Ectodermal cell (in vitro differentiated cells): ENCODE measurements at regions not wholly inside any gene's neighbourhood (a gene's known extent, or its start where the extent isn't known, plus 50 kb on each side); places are given as distances from the start of the nearest gene placed in this dataset.
"Not testable (repeated sequence)": the region's sequence is repeated elsewhere in the genome, so short reads cannot be mapped to it uniquely, and the experiment has no call there.

Experiments
- H3K27ac ChIP-seq: 2 replicates; pipeline ENCODE4 v1.7.0; 2013; ENCODE audit warnings: mild to moderate bottlenecking, low read depth, low read length; ENCODE audit not compliant: insufficient read depth, poor library complexity, severe bottlenecking
- H3K27me3 ChIP-seq: 2 replicates; pipeline ENCODE4 v1.7.0; 2013; ENCODE audit warnings: mild to moderate bottlenecking, low read length; ENCODE audit not compliant: insufficient read depth, control insufficient read depth, poor library complexity, severe bottlenecking
- H3K36me3 ChIP-seq: one replicate; pipeline ENCODE4 v1.7.0; 2013; ENCODE audit warnings: low read length; ENCODE audit not compliant: control insufficient read depth, insufficient read depth
- H3K4me1 ChIP-seq: one replicate; pipeline ENCODE4 v1.7.0; 2013; ENCODE audit warnings: low read length; ENCODE audit not compliant: control insufficient read depth, insufficient read depth
- H3K4me3 ChIP-seq: 2 replicates; pipeline ENCODE4 v1.7.0; 2013; ENCODE audit warnings: low read depth, low read length, control low read depth; ENCODE audit not compliant: insufficient read depth
- H3K9me3 ChIP-seq: 2 replicates; pipeline ENCODE4 v1.7.0; 2013; ENCODE audit warnings: mild to moderate bottlenecking, low read length, moderate library complexity; ENCODE audit not compliant: control insufficient read depth
- WGBS, 2 experiments: methylation state at CpG; one replicate each; pipeline ENCODE4 v1.1.7; 2013; ENCODE audit warnings: missing lambda C conversion rate in 2 of 2; 5-methylcytosine and 5-hydroxymethylcytosine counted together

- WGBS, 2 experiments = 94 to 95% methylated on average over 1 of the region's 2 CpGs
- Histone ChIP-seq H3K4me1 (no peaks in the 10 kb centered on the region), H3K4me3 (no peak overlapping the region), H3K27me3 (no peaks in the 10 kb centered on the region), H3K36me3 (no peaks in the 10 kb centered on the region), H3K9me3 (no peaks in the 10 kb centered on the region), H3K27ac (no peak overlapping the region)
Measured at GRCh38 chr5:17748201-17748600, 113.9 kb downstream of the TAF11L14 start.

GRCh38 chr5:17748941-17749340 is 114.7 kb downstream of the TAF11L14 start:
- WGBS, 2 experiments = 95 to 100% methylated on average over 1 of the region's 1 CpG
- Histone ChIP-seq H3K9me3 (no peaks in the 10 kb centered on the region), H3K27ac (no peak overlapping the region), H3K36me3 (no peaks in the 10 kb centered on the region), H3K27me3 (no peaks in the 10 kb centered on the region), H3K4me3 (no peak overlapping the region), H3K4me1 (no peaks in the 10 kb centered on the region)

GRCh38 chr5:17755406-17755805 is 121.1 kb downstream of the TAF11L14 start:
- not testable (repeated sequence) for H3K4me3 ChIP-seq, H3K9me3 ChIP-seq, H3K36me3 ChIP-seq, H3K27me3 ChIP-seq, H3K4me1 ChIP-seq, H3K27ac ChIP-seq
- WGBS, 2 experiments = 90 to 93% methylated on average over 12 of the region's 12 CpGs

- Histone ChIP-seq H3K27me3 (no peaks in the 10 kb centered on the region), H3K4me3 (no peak overlapping the region), H3K36me3 (no peaks in the 10 kb centered on the region), H3K27ac (no peak overlapping the region), H3K4me1 (no peaks in the 10 kb centered on the region), H3K9me3 (no peaks in the 10 kb centered on the region)
- WGBS, 2 experiments = 63 to 72% methylated on average over 3 to 4 of the region's 4 CpGs
Measured at GRCh38 chr5:17761326-17761725, 127.1 kb downstream of the TAF11L14 start.

- 94 to 99% methylated on average over 1 of the region's 1 CpG for WGBS, 2 experiments
- Histone ChIP-seq H3K4me3 (no peak overlapping the region), H3K27me3 (no peaks in the 10 kb centered on the region), H3K4me1 (no peaks in the 10 kb centered on the region), H3K27ac (no peak overlapping the region), H3K36me3 (no peaks in the 10 kb centered on the region), H3K9me3 (no peaks in the 10 kb centered on the region)
Measured at GRCh38 chr5:17763301-17763700, 129.0 kb downstream of the TAF11L14 start.

GRCh38 chr5:17766031-17766430 is 131.8 kb downstream of the TAF11L14 start:
- Histone ChIP-seq H3K27ac (no peak overlapping the region), H3K36me3 (no peaks in the 10 kb centered on the region), H3K4me1 (no peaks in the 10 kb centered on the region), H3K4me3 (no peak overlapping the region), H3K27me3 (no peaks in the 10 kb centered on the region), H3K9me3 (no peaks in the 10 kb centered on the region)
- 94 to 96% methylated on average over 2 of the region's 2 CpGs for WGBS, 2 experiments

- Histone ChIP-seq H3K9me3 (no peaks in the 10 kb centered on the region), H3K4me3 (no peak overlapping the region), H3K4me1 (no peaks in the 10 kb centered on the region), H3K27me3 (no peaks in the 10 kb centered on the region), H3K36me3 (no peaks in the 10 kb centered on the region), H3K27ac (no peak overlapping the region)
- 89 to 92% methylated on average over 2 of the region's 3 CpGs for WGBS, 2 experiments
Measured at GRCh38 chr5:17769277-17769676, 135.0 kb downstream of the TAF11L14 start.

GRCh38 chr5:17772232-17772631 is 138.0 kb downstream of the TAF11L14 start:
- Histone ChIP-seq H3K9me3 (no peaks in the 10 kb centered on the region), H3K36me3 (no peaks in the 10 kb centered on the region), H3K27me3 (no peaks in the 10 kb centered on the region), H3K4me3 (no peak overlapping the region), H3K27ac (no peak overlapping the region), H3K4me1 (no peaks in the 10 kb centered on the region)
- WGBS, 2 experiments = 88 to 89% methylated on average over 6 of the region's 6 CpGs

GRCh38 chr5:17785774-17786173 is 151.5 kb downstream of the TAF11L14 start:
- Histone ChIP-seq H3K27me3 (no peaks in the 10 kb centered on the region), H3K27ac (no peak overlapping the region), H3K4me1 (peaks cover 4% of the 10 kb centered on the region), H3K36me3 (no peaks in the 10 kb centered on the region), H3K9me3 (no peaks in the 10 kb centered on the region), H3K4me3 (no peak overlapping the region)
- WGBS, 2 experiments = 50 to 78% methylated on average over 1 of the region's 1 CpG

- peaks cover 4% of the 10 kb centered on the region for H3K4me1 ChIP-seq
- H3K27me3 ChIP-seq = no peaks in the 10 kb centered on the region
- no peak overlapping the region for H3K27ac ChIP-seq
- no peaks in the 10 kb centered on the region for H3K9me3 ChIP-seq
- no peaks in the 10 kb centered on the region for H3K36me3 ChIP-seq
- no peak overlapping the region for H3K4me3 ChIP-seq
Measured at GRCh38 chr5:17788351-17788750, 154.1 kb downstream of the TAF11L14 start.

GRCh38 chr5:17794201-17794600 is 159.9 kb downstream of the TAF11L14 start:
- no peak overlapping the region for H3K27ac ChIP-seq
- no peak overlapping the region for H3K4me3 ChIP-seq
- no peaks in the 10 kb centered on the region for H3K4me1 ChIP-seq
- no peaks in the 10 kb centered on the region for H3K36me3 ChIP-seq
- no peaks in the 10 kb centered on the region for H3K9me3 ChIP-seq
- WGBS, 2 experiments = 94% methylated on average over 3 of the region's 3 CpGs
- no peaks in the 10 kb centered on the region for H3K27me3 ChIP-seq
